ENCODE measurements at regions not wholly inside any gene's neighbourhood (a gene's known extent, or its start where the extent isn't known, plus 50 kb on each side); places are given as distances from the start of the nearest gene placed in this dataset.

DNA sequence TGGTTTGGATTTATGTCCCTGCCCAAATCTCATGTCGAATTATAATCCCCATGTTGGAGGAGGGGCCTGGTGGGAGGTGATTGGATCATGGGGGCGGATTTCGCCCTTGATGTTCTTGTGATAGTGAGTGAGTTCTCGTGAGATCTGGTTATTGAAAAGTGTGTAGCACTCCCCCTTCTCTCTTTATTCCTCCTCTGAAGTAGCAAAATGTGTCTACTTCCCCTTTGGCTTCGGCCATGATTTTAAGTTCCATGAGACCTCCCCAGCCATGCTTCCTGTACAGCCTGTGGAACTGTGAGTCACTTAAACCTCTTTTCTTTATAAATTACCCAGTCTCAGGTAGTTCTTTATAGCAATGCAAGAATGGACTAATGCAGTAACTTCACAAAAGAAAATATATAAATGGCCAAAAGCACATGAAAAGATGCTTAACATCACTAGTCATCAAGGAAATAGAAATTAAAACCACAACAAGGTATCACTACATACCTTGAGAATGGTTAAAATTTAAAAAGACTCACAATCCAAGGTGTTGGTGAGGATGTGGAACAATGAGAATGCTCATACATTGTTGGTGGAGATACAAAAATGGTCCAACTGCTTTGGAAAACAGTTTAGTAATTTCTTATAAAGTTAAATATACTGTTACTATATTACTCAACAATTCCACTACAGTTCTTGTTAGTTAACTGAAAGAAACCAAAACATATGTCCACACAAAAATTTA is 218.7 kb downstream of the SNX10 start:
- no peaks in the 10 kb centered on the region for H3K36me3 ChIP-seq (ENCODE audit: control insufficient read depth in 1 of 2, insufficient read depth in 2 of 2, low read length in 2 of 2)
- H3K9me3 ChIP-seq (ENCODE audit: insufficient read depth, low read depth, low read length), result no peaks in the 10 kb centered on the region
- DNase-seq, result no peak
- H3K23ac ChIP-seq (ENCODE audit: low read length), result no peak overlapping the region
- no peak overlapping the region for H3K18ac ChIP-seq (ENCODE audit: low read length)
- H3K4me1 ChIP-seq (ENCODE audit: control insufficient read depth in 1 of 2, insufficient read depth in 2 of 2, low read length in 2 of 2), result no peaks in the 10 kb centered on the region
- H2AFZ ChIP-seq (ENCODE audit: insufficient read depth, low read length, poor library complexity), result no peak overlapping the region
- no peak overlapping the region for H2BK120ac ChIP-seq (ENCODE audit: insufficient read depth, low read length, poor library complexity)
- no peak overlapping the region for H2BK5ac ChIP-seq (ENCODE audit: low read depth, low read length, poor library complexity)
- H3K4me2 ChIP-seq (ENCODE audit: low read length), result no peak overlapping the region
- no peak overlapping the region for H4K91ac ChIP-seq (ENCODE audit: low read depth, low read length)
- no peak overlapping the region for H3K9ac ChIP-seq (ENCODE audit: low read length)
- no peaks in the 10 kb centered on the region for H3K27me3 ChIP-seq (ENCODE audit: insufficient read depth, low read length)
- H2BK12ac ChIP-seq (ENCODE audit: low read length), result no peak overlapping the region
- no peaks in the 10 kb centered on the region for H3K79me1 ChIP-seq (ENCODE audit: low read length)
- H2AK5ac ChIP-seq (ENCODE audit: low read length), result no peak overlapping the region
- no peak overlapping the region for H3K4ac ChIP-seq (ENCODE audit: low read depth, low read length)
- no peak overlapping the region for H3K27ac ChIP-seq (ENCODE audit: low read depth, low read length)
- no peak overlapping the region for H4K12ac ChIP-seq (ENCODE audit: low read depth, low read length)
- H3K79me2 ChIP-seq (ENCODE audit: control insufficient read depth, insufficient read depth, low read length, poor library complexity), result no peaks in the 10 kb centered on the region
- no peak overlapping the region for H4K8ac ChIP-seq (ENCODE audit: low read depth, low read length)
- no peak overlapping the region for H3K14ac ChIP-seq (ENCODE audit: low read length)
- H3K4me3 ChIP-seq (ENCODE audit: low read depth, low read length), result no peak overlapping the region
- no CpG with 5 or more reads among the region's 5 CpGs for WGBS (ENCODE audit: extremely low coverage, insufficient coverage, insufficient read length)

DNA sequence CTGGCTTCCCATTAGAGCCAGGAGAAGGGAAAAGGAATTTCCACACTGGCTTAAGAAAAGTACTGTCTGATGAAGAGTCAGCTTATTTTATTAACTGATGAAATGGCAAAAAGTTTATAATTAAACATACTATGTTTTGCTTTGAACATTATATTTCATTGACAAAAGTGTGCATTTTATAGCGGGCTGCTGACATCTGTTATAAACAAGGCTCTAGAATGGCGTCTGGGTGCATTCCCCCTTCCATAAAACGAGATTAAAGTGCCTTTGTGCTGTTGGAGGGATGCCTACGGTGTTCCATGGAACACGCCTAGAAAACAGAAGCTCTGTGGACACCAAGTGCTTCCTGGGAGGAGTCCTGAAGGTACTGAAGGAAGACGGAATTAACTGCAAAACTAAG is 220.2 kb downstream of the SNX10 start:
- no peak overlapping the region for H3K4me2 ChIP-seq (ENCODE audit: low read length)
- no peak overlapping the region for H3K14ac ChIP-seq (ENCODE audit: low read length)
- H4K91ac ChIP-seq (ENCODE audit: low read depth, low read length), result no peak overlapping the region
- H2BK120ac ChIP-seq (ENCODE audit: insufficient read depth, low read length, poor library complexity), result no peak overlapping the region
- no peak overlapping the region for H3K9ac ChIP-seq (ENCODE audit: low read length)
- no peak overlapping the region for H3K4me3 ChIP-seq (ENCODE audit: low read depth, low read length)
- no peak overlapping the region for H2AFZ ChIP-seq (ENCODE audit: insufficient read depth, low read length, poor library complexity)
- no peak overlapping the region for H4K8ac ChIP-seq (ENCODE audit: low read depth, low read length)
- no peak overlapping the region for H2AK5ac ChIP-seq (ENCODE audit: low read length)
- no peaks in the 10 kb centered on the region for H3K9me3 ChIP-seq (ENCODE audit: insufficient read depth, low read depth, low read length)
- H3K18ac ChIP-seq (ENCODE audit: low read length), result no peak overlapping the region
- no peak overlapping the region for H3K23ac ChIP-seq (ENCODE audit: low read length)
- H3K36me3 ChIP-seq (ENCODE audit: control insufficient read depth in 1 of 2, insufficient read depth in 2 of 2, low read length in 2 of 2), result no peaks in the 10 kb centered on the region
- WGBS (ENCODE audit: extremely low coverage, insufficient coverage, insufficient read length), result no CpG with 5 or more reads among the region's 6 CpGs
- no peak overlapping the region for H3K4ac ChIP-seq (ENCODE audit: low read depth, low read length)
- DNase-seq, result no peak
- H3K79me2 ChIP-seq (ENCODE audit: control insufficient read depth, insufficient read depth, low read length, poor library complexity), result no peaks in the 10 kb centered on the region
- no peak overlapping the region for H2BK12ac ChIP-seq (ENCODE audit: low read length)
- H4K12ac ChIP-seq (ENCODE audit: low read depth, low read length), result no peak overlapping the region
- no peaks in the 10 kb centered on the region for H3K27me3 ChIP-seq (ENCODE audit: insufficient read depth, low read length)
- H3K4me1 ChIP-seq (ENCODE audit: control insufficient read depth in 1 of 2, insufficient read depth in 2 of 2, low read length in 2 of 2), result no peaks in the 10 kb centered on the region
- H3K27ac ChIP-seq (ENCODE audit: low read depth, low read length), result no peak overlapping the region
- no peaks in the 10 kb centered on the region for H3K79me1 ChIP-seq (ENCODE audit: low read length)
- no peak overlapping the region for H2BK5ac ChIP-seq (ENCODE audit: low read depth, low read length, poor library complexity)

GRCh38 chr7:26512737-26513136 is 221.1 kb downstream of the SNX10 start:
- Histone ChIP-seq H3K14ac (ENCODE audit: low read length) (no peak overlapping the region), H2BK120ac (ENCODE audit: insufficient read depth, low read length, poor library complexity) (no peak overlapping the region), H4K12ac (ENCODE audit: low read depth, low read length) (no peak overlapping the region), H4K8ac (ENCODE audit: low read depth, low read length) (no peak overlapping the region), H3K79me1 (ENCODE audit: low read length) (no peaks in the 10 kb centered on the region), H3K9me3 (ENCODE audit: insufficient read depth, low read depth, low read length) (no peaks in the 10 kb centered on the region), H3K36me3 (ENCODE audit: control insufficient read depth in 1 of 2, insufficient read depth in 2 of 2, low read length in 2 of 2) (no peaks in the 10 kb centered on the region), H3K79me2 (ENCODE audit: control insufficient read depth, insufficient read depth, low read length, poor library complexity) (no peaks in the 10 kb centered on the region), H3K4me1 (ENCODE audit: control insufficient read depth in 1 of 2, insufficient read depth in 2 of 2, low read length in 2 of 2) (no peaks in the 10 kb centered on the region), H3K27me3 (ENCODE audit: insufficient read depth, low read length) (no peaks in the 10 kb centered on the region), H3K27ac (ENCODE audit: low read depth, low read length) (no peak overlapping the region), H3K18ac (ENCODE audit: low read length) (no peak overlapping the region), H3K4ac (ENCODE audit: low read depth, low read length) (no peak overlapping the region), H2AFZ (ENCODE audit: insufficient read depth, low read length, poor library complexity) (no peak overlapping the region), H2BK12ac (ENCODE audit: low read length) (no peak overlapping the region), H2AK5ac (ENCODE audit: low read length) (no peak overlapping the region), H4K91ac (ENCODE audit: low read depth, low read length) (no peak overlapping the region), H3K23ac (ENCODE audit: low read length) (no peak overlapping the region), H3K9ac (ENCODE audit: low read length) (no peak overlapping the region), H3K4me3 (ENCODE audit: low read depth, low read length) (no peak overlapping the region), H3K4me2 (ENCODE audit: low read length) (no peak overlapping the region), H2BK5ac (ENCODE audit: low read depth, low read length, poor library complexity) (no peak overlapping the region)
- no CpG with 5 or more reads among the region's 3 CpGs for WGBS (ENCODE audit: extremely low coverage, insufficient coverage, insufficient read length)
- no peak for DNase-seq

DNA sequence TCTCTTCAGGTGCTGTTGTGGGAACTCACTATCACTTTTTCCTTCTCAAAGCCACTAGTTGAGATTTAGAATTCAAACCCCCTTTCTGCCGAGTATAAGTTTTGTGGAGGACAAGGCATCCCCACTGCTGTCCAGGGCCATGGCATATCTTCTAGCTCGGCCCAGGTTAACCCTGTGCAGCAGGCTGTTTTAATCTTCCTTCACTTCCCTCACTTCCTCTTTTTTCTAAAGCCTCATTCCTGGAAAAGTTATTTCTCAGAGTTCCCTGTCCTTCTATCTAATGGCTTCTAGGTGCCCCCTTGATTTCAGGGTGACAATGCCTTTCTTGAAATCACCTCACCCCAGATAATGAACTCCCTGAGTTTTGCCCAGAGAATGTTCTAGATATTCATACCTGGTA is 222.3 kb downstream of the SNX10 start:
- Histone ChIP-seq H3K9ac (ENCODE audit: low read length) (no peak overlapping the region), H3K4me1 (ENCODE audit: control insufficient read depth in 1 of 2, insufficient read depth in 2 of 2, low read length in 2 of 2) (no peaks in the 10 kb centered on the region), H3K27me3 (ENCODE audit: insufficient read depth, low read length) (no peaks in the 10 kb centered on the region), H3K27ac (ENCODE audit: low read depth, low read length) (no peak overlapping the region), H3K79me1 (ENCODE audit: low read length) (no peaks in the 10 kb centered on the region), H3K4ac (ENCODE audit: low read depth, low read length) (no peak overlapping the region), H2BK5ac (ENCODE audit: low read depth, low read length, poor library complexity) (no peak overlapping the region), H3K23ac (ENCODE audit: low read length) (no peak overlapping the region), H3K4me2 (ENCODE audit: low read length) (no peak overlapping the region), H3K4me3 (ENCODE audit: low read depth, low read length) (no peak overlapping the region), H3K14ac (ENCODE audit: low read length) (no peak overlapping the region), H4K12ac (ENCODE audit: low read depth, low read length) (no peak overlapping the region), H2BK120ac (ENCODE audit: insufficient read depth, low read length, poor library complexity) (no peak overlapping the region), H3K18ac (ENCODE audit: low read length) (no peak overlapping the region), H2AK5ac (ENCODE audit: low read length) (no peak overlapping the region), H2AFZ (ENCODE audit: insufficient read depth, low read length, poor library complexity) (no peak overlapping the region), H3K36me3 (ENCODE audit: control insufficient read depth in 1 of 2, insufficient read depth in 2 of 2, low read length in 2 of 2) (no peaks in the 10 kb centered on the region), H3K9me3 (ENCODE audit: insufficient read depth, low read depth, low read length) (no peaks in the 10 kb centered on the region), H3K79me2 (ENCODE audit: control insufficient read depth, insufficient read depth, low read length, poor library complexity) (no peaks in the 10 kb centered on the region), H4K8ac (ENCODE audit: low read depth, low read length) (no peak overlapping the region), H4K91ac (ENCODE audit: low read depth, low read length) (no peak overlapping the region), H2BK12ac (ENCODE audit: low read length) (no peak overlapping the region)
- no peak for DNase-seq
- no CpG with 5 or more reads among the region's 2 CpGs for WGBS (ENCODE audit: extremely low coverage, insufficient coverage, insufficient read length)

All from trophoblast cell (in vitro differentiated cells and primary cell).